Mammary epithelial cell (primary cell): ENCODE measurements at regions not wholly inside any gene's neighbourhood (a gene's known extent, or its start where the extent isn't known, plus 50 kb on each side); places are given as distances from the start of the nearest gene placed in this dataset.

Experiments
- CTCF ChIP-seq, 2 donors: IDR thresholded peaks in 1 of 2; conservative IDR thresholded peaks in 1 of 2; 2 replicates each; pipeline ENCODE4 v1.5.1; 2011 to 2012; ENCODE audit warnings: inconsistent platforms in 2 of 2, low read length in 2 of 2, mild to moderate bottlenecking in 2 of 2, control low read depth in 1 of 2, low read depth in 1 of 2; ENCODE audit not compliant: insufficient read depth in 1 of 2; ENCODE audit errors: extremely low read depth in 1 of 2
- EZH2 ChIP-seq: IDR thresholded peaks from 2 replicates; pipeline ENCODE4 v1.6.1; 2012; ENCODE audit warnings: low read length, inconsistent platforms, borderline replicate concordance

- TF ChIP-seq CTCF (conservative IDR thresholded peaks at IDR 0.05 in 1 of 2, IDR thresholded peaks at IDR 0.05 in 1 of 2; ENCODE audit: extremely low read depth in 1 of 2, insufficient read depth in 1 of 2, low read depth in 1 of 2, low read length in 2 of 2) = no peak
- TF ChIP-seq EZH2 = no peak
These were observed 67.1 kb upstream of the FAM78B start for GRCh38 chr1:166233750-166234366.
